22Rv1 (cell line): ENCODE measurements at regions not wholly inside any gene's neighbourhood (a gene's known extent, or its start where the extent isn't known, plus 50 kb on each side); places are given as distances from the start of the nearest gene placed in this dataset.

ENCODE experiments used
- CTCF ChIP-seq: fragments of 450-650 bp; IDR thresholded peaks from 2 replicates; pipeline ENCODE4 v1.5.1; 2017; ENCODE audit warnings: mild to moderate bottlenecking
- ZFX ChIP-seq: fragments of 450-650 bp; IDR thresholded peaks from 2 replicates; pipeline ENCODE4 v1.6.1; 2017; ENCODE audit warnings: antibody characterized with exemption, borderline replicate concordance

- no peak for TF ChIP-seq CTCF
- no peak for TF ChIP-seq ZFX
Observed at GRCh38 chr7:42720991-42721796, 190.7 kb downstream of the C7orf25 start.
